ENCODE measurements at regions not wholly inside any gene's neighbourhood (a gene's known extent, or its start where the extent isn't known, plus 50 kb on each side); places are given as distances from the start of the nearest gene placed in this dataset.

GRCh38 chr12:91763654-91764370, 381.8 kb downstream of the BTG1 start:
- 60 to 66% methylated on average over 5 of the region's 5 CpGs for WGBS, 2 donors (ENCODE audit: low coverage in 1 of 2)

GRCh38 chr12:91753649-91754048, 392.0 kb downstream of the BTG1 start:
- WGBS, 2 donors (ENCODE audit: low coverage in 1 of 2), result 97% methylated on average over 3 of the region's 3 CpGs; no CpG with 5 or more reads in 1 of the 2 donors
- ATAC-seq, result no peak
- no peaks in the 10 kb centered on the region for H3K27me3 ChIP-seq
- H3K36me3 ChIP-seq, result no peaks in the 10 kb centered on the region
- no peak overlapping the region for H3K27ac ChIP-seq
- H3K4me3 ChIP-seq, result no peak overlapping the region
- no peaks in the 10 kb centered on the region for H3K4me1 ChIP-seq
- TF ChIP-seq POLR2AphosphoS5 (IDR thresholded peaks at IDR 0.05) (no peak), EP300 (IDR thresholded peaks at IDR 0.05) (no peak), POLR2A (IDR thresholded peaks at IDR 0.05) (no peak)
- TF ChIP-seq, protein P1, sequence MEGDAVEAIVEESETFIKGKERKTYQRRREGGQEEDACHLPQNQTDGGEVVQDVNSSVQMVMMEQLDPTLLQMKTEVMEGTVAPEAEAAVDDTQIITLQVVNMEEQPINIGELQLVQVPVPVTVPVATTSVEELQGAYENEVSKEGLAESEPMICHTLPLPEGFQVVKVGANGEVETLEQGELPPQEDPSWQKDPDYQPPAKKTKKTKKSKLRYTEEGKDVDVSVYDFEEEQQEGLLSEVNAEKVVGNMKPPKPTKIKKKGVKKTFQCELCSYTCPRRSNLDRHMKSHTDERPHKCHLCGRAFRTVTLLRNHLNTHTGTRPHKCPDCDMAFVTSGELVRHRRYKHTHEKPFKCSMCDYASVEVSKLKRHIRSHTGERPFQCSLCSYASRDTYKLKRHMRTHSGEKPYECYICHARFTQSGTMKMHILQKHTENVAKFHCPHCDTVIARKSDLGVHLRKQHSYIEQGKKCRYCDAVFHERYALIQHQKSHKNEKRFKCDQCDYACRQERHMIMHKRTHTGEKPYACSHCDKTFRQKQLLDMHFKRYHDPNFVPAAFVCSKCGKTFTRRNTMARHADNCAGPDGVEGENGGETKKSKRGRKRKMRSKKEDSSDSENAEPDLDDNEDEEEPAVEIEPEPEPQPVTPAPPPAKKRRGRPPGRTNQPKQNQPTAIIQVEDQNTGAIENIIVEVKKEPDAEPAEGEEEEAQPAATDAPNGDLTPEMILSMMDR (IDR thresholded peaks at IDR 0.05), result no peak
- H3K9me3 ChIP-seq, result peaks cover 0 to 31% (median 0%) of the 10 kb centered on the region in 3 donors

More at GRCh38 chr12:91763654-91764370, 381.8 kb downstream of the BTG1 start:
- Histone ChIP-seq H3K4me1 (no peaks in the 10 kb centered on the region), H3K27ac (no peak overlapping the region), H3K36me3 (no peaks in the 10 kb centered on the region), H3K4me3 (no peak overlapping the region), H3K9me3 (no peaks in the 10 kb centered on the region), H3K27me3 (no peaks in the 10 kb centered on the region)
- TF ChIP-seq, protein P1 (IDR thresholded peaks at IDR 0.05), result no peak
- TF ChIP-seq POLR2A (IDR thresholded peaks at IDR 0.05) (no peak), POLR2AphosphoS5 (IDR thresholded peaks at IDR 0.05) (no peak), EP300 (IDR thresholded peaks at IDR 0.05) (no peak)
- no peak for ATAC-seq

DNA sequence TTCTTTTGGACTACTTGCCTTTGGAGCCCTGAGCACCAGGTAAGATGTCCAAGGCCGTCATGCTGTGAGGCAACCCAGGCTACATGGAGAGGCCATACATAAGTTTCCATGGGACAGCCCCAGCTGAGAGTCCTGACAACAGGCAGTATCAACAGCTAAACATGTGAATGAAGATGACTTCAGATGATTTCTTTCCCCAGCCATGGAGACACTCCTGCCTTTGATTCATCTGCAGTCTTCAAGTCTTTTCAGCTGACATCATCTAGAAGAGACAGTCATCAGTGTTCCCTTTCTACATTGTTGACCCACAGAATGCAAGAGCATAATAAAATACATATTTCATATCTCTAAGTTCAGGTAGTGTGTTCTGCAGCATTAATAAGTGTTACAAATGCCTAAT, 398.7 kb downstream of the BTG1 start:
- H3K4me3 ChIP-seq, result no peak overlapping the region
- ATAC-seq, result no peak
- H3K27me3 ChIP-seq, result no peaks in the 10 kb centered on the region
- H3K4me1 ChIP-seq, result no peaks in the 10 kb centered on the region
- WGBS, 2 donors (ENCODE audit: low coverage in 1 of 2), result 100% methylated on average over 1 of the region's 1 CpG
- H3K36me3 ChIP-seq, result no peaks in the 10 kb centered on the region
- peaks cover 0 to 12% (median 0%) of the 10 kb centered on the region in 3 donors for H3K9me3 ChIP-seq
- H3K27ac ChIP-seq, result no peak overlapping the region
- TF ChIP-seq EP300 (IDR thresholded peaks at IDR 0.05) (no peak), POLR2A (IDR thresholded peaks at IDR 0.05) (no peak), POLR2AphosphoS5 (IDR thresholded peaks at IDR 0.05) (no peak)
- TF ChIP-seq, protein P1 (IDR thresholded peaks at IDR 0.05), result no peak

- H3K9me3 ChIP-seq, result no peaks in the 10 kb centered on the region
- no peaks in the 10 kb centered on the region for H3K36me3 ChIP-seq
- no peak overlapping the region for H3K4me3 ChIP-seq
- TF ChIP-seq, protein P1 (IDR thresholded peaks at IDR 0.05), result no peak
- TF ChIP-seq EP300 (IDR thresholded peaks at IDR 0.05), result no peak
- TF ChIP-seq POLR2AphosphoS5 (IDR thresholded peaks at IDR 0.05), result no peak
- TF ChIP-seq POLR2A (IDR thresholded peaks at IDR 0.05), result no peak
- no peaks in the 10 kb centered on the region for H3K4me1 ChIP-seq
- H3K27me3 ChIP-seq, result no peaks in the 10 kb centered on the region
- no peak for ATAC-seq
- WGBS, 2 donors (ENCODE audit: low coverage in 1 of 2), result 45 to 56% methylated on average over 2 of the region's 2 CpGs
- H3K27ac ChIP-seq, result no peak overlapping the region
These were observed 401.0 kb downstream of the BTG1 start for GRCh38 chr12:91744597-91744996.

DNA sequence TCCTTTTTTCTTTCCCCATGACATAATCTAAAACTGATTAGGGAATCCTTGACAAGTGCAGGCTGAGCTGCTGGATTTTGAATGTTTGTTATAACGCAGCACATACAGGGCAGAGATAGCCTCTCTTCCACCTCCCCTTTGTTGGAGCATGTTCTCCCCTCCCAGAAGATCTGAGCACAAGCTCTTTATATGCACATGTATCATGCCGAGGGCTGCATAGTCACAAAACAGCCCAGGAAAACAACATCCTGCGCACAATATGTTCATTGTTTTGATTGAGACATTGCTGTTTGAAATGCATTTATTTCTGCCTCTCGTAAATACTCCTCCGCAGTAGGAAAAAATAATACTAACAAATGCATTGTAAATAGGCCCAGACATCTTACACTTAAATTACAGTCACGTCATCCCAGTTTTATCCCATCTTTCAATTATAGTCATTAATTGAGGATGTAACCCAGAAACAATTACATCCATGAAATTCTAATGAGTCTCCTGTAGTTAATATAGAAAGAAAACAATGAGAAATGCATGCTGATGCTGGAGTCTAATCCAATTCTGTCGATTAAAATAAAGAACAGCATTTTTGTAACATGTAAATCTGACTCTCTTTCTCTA, 401.8 kb downstream of the BTG1 start:
- TF ChIP-seq, protein P1 (IDR thresholded peaks at IDR 0.05), result no peak
- TF ChIP-seq POLR2A (IDR thresholded peaks at IDR 0.05) (no peak), EP300 (IDR thresholded peaks at IDR 0.05) (no peak), POLR2AphosphoS5 (IDR thresholded peaks at IDR 0.05) (no peak)
- H3K9me3 ChIP-seq, result no peaks in the 10 kb centered on the region
- no peaks in the 10 kb centered on the region for H3K27me3 ChIP-seq
- H3K4me3 ChIP-seq, result no peak overlapping the region
- ATAC-seq, result no peak
- no peaks in the 10 kb centered on the region for H3K4me1 ChIP-seq
- 84 to 88% methylated on average over 7 of the region's 7 CpGs for WGBS, 2 donors (ENCODE audit: low coverage in 1 of 2)
- no peak overlapping the region for H3K27ac ChIP-seq
- H3K36me3 ChIP-seq, result no peaks in the 10 kb centered on the region
